GM21390 (cell line): ENCODE measurements at regions not wholly inside any gene's neighbourhood (a gene's known extent, or its start where the extent isn't known, plus 50 kb on each side); places are given as distances from the start of the nearest gene placed in this dataset.
"Not testable (repeated sequence)": the region's sequence is repeated elsewhere in the genome, so short reads cannot be mapped to it uniquely, and the experiment has no call there.

Experiments used
- ATAC-seq: cut with Tn5 transposase; IDR thresholded peaks from one replicate; pipeline ENCODE4 v1.9.1; 2021; ENCODE audit not compliant: unreplicated experiment

DNA sequence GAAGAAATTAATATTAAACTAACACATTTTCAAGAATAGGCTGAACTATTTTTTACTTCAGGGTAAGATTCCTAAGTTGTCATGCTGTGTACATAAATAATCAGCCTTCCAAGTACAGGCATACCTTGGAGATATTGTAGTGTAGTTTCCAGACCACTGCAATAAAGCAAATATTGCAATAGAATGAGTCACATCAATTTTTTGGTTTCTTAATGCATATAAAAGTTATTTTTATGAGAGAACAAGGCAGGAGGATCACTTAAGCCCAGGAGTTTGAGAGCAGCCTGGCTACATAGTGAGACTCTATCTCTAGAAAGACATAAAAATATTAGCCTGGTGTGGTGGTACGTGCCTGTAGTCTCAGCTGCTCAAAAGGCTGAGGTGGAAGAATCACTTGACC lies 511.5 kb downstream of the UQCRFS1 start:
- ATAC-seq: no peak

DNA sequence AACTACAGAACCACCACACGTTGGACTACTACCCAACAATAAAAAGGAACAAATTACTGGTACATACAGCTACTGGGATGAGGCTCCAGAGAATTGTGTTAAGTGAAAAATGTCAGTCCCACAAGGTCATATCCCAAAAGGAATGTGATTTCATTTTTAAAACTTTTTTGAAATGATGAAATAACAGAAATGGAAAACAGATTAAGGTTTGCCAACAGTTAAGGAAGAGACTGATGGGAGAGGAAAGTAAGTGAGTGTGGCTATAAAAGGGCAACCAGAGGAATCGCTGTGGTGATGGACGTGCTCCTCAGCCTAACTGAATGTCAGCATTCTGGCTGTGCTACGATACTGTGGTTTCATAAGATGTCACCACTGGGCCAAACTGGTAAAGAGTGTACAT lies 512.8 kb downstream of the UQCRFS1 start:
- no peak for ATAC-seq

DNA sequence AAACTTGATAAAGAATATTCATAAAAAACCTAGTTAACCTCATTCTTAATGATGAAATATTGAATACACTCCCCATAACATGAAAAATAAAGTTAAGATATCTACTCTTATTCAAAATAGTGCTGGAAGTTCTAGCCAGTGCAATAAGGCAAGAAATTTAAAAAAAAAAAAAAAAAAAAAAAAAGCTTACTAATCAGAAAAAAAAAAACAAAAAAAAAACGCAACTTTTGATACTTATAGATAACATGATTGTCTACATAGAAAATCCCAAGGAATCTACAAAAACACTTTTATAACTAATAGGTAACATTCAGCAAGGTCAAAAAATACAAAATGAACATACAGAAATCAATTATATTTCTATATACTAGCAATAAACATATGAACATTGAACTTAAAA lies 515.6 kb downstream of the UQCRFS1 start:
- no peak for ATAC-seq

DNA sequence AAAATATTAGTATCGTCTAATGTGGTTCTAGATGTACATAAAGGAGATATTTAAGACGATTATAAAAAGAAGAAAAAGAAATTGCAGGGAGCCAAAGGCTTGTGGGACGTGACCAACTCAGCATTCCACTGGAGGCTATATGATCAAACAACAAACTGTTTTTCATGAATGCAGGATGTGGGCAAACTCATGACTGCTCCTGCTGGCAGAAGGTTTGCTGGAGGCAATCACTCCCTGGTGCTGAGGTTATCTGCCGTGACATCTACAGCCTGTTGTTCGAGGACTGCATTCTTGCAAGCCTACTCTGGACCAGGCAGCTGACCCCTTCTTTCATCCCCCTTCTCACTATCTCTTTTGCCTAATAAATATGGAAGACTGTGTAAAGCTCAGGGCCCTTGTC lies 518.1 kb downstream of the UQCRFS1 start:
- ATAC-seq: no peak

DNA sequence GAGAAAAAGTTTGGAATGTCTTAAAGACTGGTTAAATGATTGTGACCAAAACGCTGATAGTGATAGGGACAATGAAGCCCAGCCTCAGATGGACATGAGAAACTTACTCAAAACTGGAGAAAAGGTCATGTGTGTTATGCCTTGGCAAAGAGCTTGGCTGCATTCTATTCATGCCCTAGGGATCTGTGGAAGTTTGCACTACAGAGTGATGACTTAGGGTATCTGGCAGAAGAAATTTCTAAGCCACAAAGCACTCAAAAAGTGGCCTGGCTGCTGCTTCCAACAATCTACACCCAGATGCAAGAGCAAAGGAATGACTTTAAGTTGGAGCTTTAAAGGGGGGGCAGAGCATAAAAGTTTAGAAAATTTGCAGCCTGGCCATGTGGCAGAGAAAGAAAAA lies 521.3 kb downstream of the UQCRFS1 start:
- ATAC-seq: no peak

DNA sequence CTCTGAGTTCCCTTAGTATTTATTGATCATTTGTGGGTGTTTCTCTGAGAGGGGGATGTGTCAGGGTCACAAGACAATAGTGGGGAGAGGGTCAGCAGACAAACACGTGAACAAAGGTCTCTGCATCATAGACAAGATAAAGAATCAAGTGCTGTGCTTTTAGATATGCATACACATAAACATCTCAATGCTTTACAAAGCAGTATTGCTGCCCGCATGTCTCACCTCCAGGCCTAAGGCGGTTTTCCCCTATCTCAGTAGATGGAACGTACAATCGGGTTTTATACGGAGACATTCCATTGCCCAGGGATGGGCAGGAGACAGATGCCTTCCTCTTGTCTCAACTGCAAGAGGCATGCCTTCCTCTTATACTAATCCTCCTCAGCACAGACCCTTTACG lies 523.5 kb downstream of the UQCRFS1 start:
- ATAC-seq: not testable (repeated sequence)

DNA sequence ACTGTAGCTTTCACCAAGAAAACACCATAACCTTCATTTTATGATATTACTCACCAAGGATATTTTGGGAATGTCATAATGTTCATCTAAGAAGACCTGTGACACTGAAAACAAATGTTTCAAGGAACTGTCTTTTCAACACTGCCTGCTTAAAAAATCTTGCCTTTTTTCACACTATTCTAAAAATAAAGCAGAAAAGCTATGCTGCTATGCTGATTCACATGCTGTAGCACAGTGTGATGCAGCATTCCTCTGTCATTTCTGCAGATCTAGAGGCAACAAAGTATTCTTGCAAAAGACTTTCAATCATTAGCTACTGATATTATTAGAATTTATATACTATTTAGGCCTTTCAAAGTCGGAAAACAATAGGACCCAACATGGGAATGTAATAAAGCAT lies 525.7 kb downstream of the UQCRFS1 start:
- ATAC-seq: no peak

DNA sequence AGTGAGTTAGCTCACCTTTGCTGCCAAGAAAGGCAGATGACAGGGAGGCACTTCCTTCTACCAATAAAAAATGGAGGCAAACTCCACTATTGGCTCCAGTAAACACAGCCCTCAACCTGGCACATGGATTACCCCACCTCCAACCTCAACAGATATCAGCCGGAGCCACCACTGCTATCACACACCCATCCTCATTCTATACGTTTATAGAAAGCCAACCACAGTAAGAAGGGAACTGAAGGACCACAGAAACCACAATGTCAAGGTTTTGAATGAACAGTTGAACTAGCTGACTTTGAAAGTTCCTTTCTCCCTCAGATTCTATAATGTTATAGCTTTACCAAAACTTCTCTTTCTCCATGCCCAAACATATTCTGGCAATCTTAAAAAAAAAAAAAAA lies 526.2 kb downstream of the UQCRFS1 start:
- no peak for ATAC-seq

DNA sequence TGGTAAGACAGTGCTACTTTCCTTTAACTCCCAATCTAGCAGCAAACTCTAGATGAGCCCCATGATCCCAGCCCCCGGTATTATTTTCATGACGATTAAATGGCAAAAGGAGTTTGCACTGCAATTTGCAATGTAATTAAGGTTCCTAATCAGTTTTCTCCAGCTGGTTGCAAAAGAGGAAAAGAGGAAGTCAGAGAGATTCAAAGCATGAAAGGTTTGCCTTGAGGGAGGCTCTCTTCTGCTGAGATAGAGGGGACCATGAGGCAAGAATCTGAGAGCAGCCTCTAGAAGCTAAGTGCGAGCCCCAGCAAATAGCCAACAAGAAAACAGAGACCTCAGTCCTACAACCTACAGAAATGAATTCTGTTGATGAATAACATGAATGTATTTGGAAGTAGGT lies 527.1 kb downstream of the UQCRFS1 start:
- ATAC-seq: no peak

DNA sequence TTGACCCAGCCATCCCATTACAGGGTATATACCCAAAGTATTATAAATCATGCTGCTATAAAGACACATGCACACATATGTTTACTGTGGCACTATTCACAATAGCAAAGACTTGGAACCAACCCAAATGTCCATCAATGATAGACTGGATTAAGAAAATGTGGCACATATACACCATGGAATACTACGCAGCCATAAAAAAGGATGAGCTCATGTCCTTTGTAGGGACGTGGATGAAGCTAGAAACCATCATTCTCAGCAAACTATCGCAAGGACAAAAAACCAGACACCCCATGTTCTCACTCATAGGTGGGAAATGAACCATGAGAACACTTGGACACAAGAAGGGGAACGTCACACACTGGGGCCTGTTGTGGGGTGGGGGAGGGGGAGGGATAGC lies 527.9 kb downstream of the UQCRFS1 start:
- ATAC-seq: not testable (repeated sequence)

DNA sequence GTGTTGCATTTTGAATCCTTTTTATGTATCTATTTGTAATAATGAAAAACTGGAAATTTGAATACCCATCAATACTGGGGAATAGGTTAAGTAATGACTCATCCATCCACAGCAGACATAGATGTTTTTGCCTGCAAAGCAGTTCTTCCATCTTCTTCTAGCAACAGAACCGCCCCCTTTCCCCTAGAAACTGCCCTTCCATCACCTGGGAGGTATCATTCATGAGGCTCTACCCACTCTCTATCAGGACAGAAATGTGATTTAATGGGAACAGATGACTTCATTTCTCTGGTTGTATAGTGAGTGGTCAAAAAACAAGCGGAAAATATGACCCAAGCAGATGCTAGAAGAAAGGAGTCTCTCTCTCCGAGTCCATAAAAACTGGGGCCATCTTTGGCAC lies 532.8 kb downstream of the UQCRFS1 start:
- no peak for ATAC-seq

DNA sequence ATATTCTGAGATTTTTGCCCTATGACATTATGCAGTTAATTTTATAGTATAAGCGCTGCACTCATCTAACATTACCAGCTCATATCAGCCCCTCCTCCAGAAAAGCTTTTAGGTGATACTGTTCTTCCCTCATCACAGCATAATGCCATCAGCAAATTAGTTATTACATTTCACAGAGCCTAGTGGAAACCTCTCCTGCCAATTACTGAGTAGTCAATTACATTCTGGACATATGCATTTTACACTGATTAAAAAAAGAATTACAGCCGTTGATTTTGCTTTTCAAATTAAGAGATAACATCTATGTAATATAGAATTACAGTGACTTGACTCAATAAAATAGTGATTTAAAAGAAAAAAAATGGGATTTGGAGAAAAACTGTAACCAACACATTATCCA lies 542.1 kb downstream of the UQCRFS1 start:
- no peak for ATAC-seq

DNA sequence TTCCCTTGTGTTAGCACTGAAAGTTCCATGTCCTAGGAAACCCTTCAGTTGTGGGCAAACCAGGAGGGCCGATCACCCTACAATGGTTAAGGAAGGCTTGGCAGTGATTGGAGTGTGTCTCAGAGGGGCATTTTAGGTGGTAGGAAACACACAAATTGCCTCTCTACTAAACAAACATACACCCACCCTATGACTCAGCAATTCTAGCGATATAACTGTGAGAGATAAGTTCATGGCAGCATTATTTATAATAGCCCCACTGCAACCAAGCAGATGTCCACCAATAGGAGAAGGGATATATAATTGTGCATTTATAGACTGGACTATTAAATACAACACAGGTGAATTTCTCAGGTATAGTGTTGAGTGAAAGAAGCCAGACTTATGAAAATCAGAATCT lies 543.1 kb downstream of the UQCRFS1 start:
- ATAC-seq: no peak

DNA sequence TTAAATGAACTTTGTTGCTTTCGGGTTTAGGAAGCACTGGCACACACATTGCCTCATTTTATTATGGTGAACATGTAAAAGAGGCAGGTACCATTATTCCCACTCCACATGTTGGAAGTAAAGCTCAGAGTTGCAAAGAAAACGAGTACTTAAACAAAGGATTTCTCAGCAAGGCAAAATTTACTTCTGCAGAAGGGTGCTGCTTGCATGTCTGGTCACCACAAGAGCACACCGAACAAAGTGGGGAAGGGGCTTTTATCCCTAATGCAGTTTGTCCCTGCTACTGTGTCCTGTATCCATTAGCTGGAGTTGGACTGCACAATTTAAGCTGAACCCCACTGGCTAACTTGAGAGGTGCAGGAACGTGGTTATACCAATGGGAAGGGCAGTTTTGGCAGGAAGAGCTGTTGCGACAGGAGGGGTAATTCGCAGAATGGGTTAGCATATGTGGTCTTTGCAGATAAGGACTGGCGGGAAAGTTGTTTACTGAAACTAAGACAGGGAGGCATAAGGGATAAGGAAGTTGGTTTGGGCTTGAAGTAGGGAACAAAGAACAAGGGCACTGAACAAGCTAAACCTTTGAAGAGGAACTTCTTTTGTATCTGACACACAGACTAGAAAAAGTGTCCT lies 545.5 kb downstream of the UQCRFS1 start:
- ATAC-seq: no peak

DNA sequence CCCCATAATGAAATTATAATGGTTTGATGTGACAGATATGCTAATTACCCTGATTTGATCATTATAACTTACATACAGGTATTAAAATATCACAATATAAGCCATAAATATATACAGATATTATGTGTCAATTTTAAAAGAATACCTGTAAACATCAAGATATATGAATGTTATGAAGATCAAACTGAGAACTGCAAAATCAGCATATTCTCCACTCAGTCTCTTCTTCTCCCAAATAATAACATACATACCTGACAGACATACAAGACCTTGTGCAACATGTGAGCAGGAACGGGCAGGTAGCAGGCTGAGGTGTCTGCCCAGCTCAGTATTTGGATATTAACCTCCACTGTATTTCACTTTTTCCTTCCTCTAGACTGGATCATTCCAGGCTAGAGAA lies 547.2 kb downstream of the UQCRFS1 start:
- no peak for ATAC-seq

DNA sequence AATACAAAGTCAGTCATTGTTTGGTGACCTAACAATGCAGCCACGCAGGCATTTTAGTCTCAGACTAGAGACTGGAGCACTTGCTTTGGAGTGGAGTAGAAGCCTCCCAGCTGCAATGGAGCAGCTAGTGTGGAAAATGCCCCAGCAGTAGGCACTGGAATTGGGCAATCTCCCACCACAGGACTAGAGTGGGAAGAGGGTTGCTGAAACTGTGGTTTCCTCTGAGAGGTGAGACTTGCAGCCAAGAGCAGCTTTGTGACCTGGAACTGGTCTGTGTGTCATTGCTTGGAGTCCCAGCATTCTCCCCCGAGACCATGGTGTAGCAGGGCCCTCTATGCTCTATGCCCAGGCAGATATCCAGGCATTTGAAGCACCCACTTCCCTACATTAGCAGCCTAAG lies 556.3 kb downstream of the UQCRFS1 start:
- no peak for ATAC-seq

DNA sequence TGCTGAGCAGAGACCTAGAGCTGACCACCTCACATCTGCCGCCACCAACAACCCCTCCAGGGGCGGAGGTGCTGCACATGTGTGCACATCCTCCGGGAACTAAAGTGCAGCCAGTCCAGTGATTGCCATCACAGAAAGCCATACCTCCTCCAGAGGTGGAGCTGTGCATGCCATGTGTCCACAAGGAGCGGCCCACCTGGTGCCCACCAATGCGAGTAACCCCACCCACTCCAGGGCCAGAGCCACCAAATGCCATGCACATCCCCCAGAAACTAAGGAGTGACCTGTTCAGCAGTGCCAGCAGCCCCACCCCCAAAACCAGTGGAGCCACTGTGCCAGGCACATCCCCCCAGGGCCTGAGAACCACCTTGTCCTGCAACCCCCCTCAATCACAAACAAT lies 557.9 kb downstream of the UQCRFS1 start:
- no peak for ATAC-seq

DNA sequence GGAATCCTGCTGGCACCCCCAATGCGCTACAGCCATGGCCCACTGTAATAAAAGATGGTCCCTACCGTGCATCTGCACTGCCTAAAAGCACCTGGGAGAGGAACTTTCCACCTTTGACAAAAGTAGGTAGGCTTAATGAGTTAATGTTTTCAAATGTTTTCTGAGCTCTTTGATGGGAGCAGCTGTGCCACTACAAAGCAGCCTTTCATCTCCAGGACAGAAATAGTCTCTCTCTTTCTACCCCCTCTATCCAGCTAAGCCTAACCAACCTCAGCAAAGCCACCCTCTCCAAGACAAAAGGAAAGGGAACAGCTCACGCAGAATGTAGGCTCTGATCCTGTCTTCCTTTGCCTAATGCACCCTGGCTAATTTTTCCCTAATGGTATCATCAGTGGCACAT lies 560.2 kb downstream of the UQCRFS1 start:
- no peak for ATAC-seq

DNA sequence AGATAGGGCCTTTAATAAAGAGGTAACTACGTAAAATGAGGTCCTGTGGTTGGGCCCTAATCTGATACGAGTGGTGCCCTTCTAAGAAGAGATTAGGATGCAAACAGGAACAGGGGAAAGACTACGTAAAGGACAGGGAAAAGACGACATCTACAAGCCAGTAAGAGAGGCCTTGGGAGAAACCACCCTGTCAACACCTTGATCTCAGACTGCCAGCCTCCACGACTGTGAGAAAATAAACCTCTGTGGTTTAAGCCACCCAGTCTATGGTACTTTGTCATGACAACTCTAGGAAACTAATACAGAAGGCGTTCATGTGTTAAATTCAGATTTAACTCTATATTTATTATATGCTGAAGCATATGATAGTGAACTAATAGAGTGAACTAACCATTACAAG lies 566.3 kb downstream of the UQCRFS1 start:
- no peak for ATAC-seq

DNA sequence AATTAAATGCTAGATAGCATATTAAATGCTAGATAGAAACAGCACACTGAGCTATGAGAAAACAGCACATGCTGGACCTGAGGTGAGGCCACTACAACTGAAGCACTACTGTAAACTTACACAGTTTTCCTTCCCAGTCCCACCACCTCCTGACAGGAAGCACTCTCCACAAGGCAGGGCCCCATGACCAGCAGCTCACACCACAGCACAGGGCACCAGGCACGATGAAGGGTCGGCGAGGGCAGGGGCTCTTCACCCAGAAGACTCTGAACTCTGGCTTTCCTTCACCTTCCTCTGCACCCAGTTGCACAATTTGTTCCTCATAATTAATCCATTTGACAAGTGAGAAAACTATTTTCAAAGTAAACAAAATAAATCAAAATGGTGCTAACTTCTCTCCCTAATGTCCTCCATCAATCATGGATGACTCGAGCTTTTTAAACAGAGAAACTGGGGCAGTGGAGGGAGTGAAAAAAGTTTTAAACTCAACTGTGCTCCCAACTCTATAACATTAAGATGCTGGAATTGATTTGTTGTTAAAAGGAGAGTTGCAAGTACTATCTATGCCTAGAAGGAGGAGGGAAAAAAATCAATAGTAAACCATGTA lies 568.7 kb downstream of the UQCRFS1 start:
- ATAC-seq: no peak

DNA sequence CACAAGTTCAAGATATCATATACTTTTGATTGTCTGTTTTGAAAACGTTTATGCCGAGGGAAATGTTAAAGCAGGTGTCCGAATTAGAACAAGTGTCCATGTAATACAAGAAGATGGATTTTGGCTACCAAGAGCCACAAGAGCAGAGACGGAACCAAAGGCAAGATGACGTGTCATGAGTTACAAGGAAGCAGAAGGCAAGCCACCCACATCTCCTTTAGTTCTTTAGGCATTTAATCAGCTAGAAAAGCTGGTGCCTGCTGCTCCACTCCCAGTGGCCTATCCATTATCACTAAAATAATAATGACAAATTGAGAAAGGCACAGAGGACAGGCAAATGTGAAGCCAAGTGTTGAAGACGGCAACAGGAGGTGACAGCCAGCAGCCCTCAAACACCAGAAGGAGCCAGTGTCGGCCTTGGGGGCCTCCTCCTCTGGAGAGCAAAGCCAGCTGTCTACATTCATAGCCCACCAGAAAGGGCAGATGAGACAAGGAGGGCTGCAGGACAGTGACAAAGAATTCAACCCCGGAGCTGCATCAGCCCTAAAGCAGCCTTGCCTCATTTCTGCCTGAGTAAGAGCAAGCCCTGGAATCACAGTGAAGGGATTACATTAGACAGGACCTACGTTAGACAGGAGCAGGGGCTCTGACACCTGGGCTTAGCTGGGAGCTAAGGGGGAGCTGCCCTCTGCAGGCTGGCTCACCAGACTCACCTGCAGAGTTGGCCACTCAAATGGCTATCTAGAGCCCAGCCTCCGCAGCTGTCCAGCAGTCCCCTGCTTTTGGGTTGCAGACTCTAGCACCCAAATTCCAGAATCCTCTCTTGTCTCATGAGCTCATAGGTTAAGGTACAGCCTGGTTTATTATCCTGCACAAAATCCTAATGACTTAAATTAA lies 569.9 kb downstream of the UQCRFS1 start:
- no peak for ATAC-seq

DNA sequence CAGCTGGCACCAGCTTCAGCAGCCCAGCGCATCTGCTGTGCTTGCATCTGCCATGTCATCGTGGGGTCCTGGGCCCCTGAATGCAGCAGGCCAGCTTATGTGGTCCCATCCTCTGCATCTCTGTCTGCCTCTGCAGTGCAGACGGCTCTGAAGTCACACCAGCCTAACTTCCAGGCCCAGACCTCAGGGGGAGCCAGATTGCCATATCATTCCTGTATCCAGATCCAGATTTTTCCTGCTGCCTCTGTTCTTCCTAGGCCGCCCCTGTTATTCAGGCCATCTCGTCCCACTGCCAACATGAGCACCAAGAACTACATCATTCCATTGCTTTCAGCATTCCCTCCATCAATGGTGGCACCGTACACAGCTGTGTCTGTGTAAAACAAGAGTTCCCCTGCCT lies 571.6 kb downstream of the UQCRFS1 start:
- no peak for ATAC-seq
